ENCODE measurements at regions not wholly inside any gene's neighbourhood (a gene's known extent, or its start where the extent isn't known, plus 50 kb on each side); places are given as distances from the start of the nearest gene placed in this dataset.

DNA sequence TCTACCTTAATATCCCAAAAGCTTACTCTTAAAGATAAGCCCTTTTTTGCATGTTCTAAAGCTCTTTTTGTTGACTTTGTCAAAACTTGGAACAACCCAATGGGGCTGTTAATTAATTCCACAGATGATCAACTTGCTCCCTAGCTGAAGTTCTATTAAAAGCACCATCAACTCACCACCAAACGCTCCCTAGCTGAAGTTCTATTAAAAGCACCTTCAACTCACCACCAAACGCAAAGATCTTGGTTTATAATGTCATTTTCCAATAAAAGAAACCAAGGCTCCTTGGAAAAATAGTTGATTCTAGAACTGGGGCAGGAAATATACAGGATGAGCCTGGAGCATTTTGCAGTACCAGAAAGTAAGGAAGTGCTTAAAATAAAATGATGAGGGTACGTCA, 122.3 kb upstream of the STT3B start:
- in situ Hi-C loops (cut with HindIII; ENCODE audit: low pct_unique_long_range_greater_than_20kb, low sequenced_read_pairs): no loop called here
- DNase-seq (ENCODE audit: low read depth, low spot score): no peak

DNA sequence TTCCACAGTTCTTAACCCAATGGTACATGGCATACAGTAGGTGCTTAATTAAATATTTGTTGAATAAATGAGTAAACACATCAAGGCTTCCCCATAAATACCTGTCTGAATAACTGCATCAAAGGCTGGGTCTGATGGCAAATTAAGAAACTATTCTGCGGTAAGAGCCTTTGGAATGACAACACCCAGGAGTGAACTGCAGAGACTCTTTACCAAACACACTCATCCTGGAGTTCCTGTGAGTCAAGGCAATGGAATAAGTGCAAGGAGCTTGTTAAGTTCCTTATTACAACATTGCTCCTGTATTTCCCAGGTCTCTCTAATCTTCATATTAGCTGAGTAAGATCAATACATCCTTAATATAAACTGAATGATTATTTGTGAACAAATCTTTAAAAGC, 119.9 kb upstream of the STT3B start:
- DNase-seq (ENCODE audit: low read depth, low spot score): no peak
- in situ Hi-C loops (cut with HindIII; ENCODE audit: low pct_unique_long_range_greater_than_20kb, low sequenced_read_pairs): no loop called here

DNA sequence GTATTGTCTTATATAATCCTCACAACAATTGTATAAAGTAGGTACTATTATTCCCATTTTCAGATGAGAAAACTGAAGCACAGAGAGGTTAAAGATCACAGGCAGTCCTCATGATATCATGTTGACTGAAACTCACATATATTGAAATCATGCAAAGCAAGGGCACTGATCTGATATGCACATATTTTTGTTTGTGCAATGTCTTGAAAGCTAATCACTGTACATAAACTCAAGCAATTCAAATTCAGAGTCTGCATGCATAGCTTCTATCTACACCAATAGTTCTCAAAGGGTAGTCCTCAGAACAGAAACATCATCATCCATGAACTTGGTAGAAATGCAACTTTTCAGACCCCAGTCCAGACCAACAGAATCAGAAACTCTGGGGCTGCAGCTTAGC, 119.2 kb upstream of the STT3B start:
- in situ Hi-C loops (cut with HindIII; ENCODE audit: low pct_unique_long_range_greater_than_20kb, low sequenced_read_pairs): no loop called here

DNA sequence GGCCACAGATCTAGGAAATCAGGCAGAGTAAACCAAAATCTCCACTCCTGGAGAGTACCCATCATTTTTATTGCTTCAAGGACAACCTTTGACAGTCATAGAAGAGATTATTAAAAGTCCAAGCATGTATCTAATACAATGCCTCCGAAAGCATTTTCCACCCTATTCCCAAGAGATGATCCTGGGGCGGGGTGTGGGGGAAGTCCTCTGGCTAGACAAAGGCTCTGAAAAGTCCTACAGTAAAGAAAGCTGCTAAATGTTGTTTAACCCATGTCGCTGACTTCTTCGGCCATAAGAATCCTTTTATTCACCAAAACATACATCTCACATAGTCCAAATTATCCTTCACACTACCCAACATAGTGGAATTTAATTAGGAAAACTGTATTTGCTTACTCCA, 115.7 kb upstream of the STT3B start:
- in situ Hi-C loops (cut with HindIII; ENCODE audit: low pct_unique_long_range_greater_than_20kb, low sequenced_read_pairs): no loop called here
- no peak for DNase-seq (ENCODE audit: low read depth, low spot score)

More for the DNA sequence above, 119.2 kb upstream of the STT3B start:
- no peak for DNase-seq (ENCODE audit: low read depth, low spot score)

DNA sequence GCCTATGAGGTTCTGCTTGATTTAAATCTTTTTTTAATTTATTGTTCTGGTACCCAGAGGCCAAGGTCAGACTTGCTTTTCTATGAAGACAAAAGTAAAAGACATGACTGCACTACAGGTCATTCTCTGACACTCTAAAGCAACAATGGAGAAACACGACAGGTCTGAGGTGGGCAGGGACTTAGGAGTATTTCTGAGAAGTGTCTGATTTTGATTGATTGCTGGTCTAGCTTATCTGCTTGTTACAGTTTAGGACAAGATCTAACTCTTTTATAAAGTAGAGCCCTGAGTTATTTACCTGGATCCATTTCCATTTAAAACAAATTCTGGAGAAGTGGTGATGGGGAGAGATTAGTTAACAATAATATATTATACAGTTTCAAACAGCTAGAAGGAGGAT, 115.2 kb upstream of the STT3B start:
- no peak for DNase-seq (ENCODE audit: low read depth, low spot score)
- in situ Hi-C loops (cut with HindIII; ENCODE audit: low pct_unique_long_range_greater_than_20kb, low sequenced_read_pairs): no loop called here

DNA sequence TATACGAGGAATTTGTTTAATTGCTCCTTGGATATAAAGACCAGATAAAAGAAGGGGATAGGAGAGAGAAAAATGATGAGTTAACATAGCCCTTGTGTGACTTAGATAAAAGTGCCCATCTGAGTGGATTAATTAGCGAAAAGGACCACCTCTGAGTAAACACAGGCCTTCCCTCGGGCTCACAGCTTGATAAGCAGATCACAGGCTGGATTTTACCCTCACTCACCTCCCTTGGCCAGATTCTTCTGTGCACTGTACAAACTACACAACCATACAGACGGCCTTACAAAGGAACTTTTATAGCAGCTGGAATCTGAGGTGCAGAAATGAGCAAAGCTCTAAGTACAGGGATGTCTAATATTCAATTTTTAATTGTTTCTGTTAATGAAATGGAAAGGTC, 112.4 kb upstream of the STT3B start:
- in situ Hi-C loops (cut with HindIII; ENCODE audit: low pct_unique_long_range_greater_than_20kb, low sequenced_read_pairs): no loop called here
- no peak for DNase-seq (ENCODE audit: low read depth, low spot score)

DNA sequence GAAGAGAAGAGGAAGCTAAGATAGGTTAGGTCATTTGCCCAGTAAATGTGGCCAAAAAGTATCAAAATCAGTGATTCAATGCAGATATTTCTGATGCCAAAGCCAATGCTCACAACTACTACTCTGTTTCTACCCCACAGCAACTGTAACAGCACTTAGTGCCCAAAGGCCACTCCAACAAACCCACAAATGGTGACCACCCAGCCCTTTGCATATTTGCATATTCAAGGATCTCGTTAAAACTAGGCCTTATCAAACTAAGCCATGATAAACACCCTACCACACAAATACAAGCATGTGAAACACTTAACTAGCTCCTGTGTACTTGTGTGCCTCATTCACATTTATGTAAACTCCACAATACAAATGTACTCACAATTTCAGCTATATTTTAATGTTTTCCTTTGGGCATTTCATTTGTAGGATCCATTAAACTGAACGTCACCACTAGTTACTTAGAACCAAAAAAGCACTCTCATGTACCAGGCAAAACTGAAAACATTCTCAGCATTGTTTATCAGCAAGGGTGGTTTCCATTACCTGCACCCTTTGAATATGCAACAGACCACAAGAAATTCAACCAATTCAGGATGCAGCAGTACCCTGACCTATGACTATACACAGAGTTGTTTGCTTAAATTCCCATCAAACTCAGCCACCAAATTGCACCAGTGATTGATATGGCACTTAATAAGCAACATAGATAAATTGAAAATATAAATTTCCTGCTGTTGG, 111.2 kb upstream of the STT3B start:
- in situ Hi-C loops (cut with HindIII; ENCODE audit: low pct_unique_long_range_greater_than_20kb, low sequenced_read_pairs): no loop called here
- DNase-seq (ENCODE audit: low read depth, low spot score): no peak

DNA sequence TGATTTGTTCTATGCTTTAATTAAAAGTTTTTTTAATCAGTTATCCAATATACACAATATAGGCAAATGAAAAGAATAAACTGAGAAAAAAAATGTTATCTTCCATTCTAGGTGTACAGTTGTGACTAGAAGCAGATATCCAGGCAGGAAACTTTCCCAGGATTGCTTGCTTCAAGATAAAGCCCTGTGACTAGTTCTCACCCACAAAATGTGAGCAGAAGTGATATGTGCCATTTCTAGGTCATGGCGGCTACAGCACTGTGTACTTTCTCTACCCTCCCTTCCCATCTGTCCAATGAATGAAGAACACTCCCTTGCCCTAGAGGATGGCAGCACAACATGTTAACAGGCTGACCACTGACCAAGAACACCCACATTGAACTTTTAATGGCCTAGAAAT, 110.5 kb upstream of the STT3B start:
- in situ Hi-C loops (cut with HindIII; ENCODE audit: low pct_unique_long_range_greater_than_20kb, low sequenced_read_pairs): no loop called here
- DNase-seq (ENCODE audit: low read depth, low spot score): no peak

DNA sequence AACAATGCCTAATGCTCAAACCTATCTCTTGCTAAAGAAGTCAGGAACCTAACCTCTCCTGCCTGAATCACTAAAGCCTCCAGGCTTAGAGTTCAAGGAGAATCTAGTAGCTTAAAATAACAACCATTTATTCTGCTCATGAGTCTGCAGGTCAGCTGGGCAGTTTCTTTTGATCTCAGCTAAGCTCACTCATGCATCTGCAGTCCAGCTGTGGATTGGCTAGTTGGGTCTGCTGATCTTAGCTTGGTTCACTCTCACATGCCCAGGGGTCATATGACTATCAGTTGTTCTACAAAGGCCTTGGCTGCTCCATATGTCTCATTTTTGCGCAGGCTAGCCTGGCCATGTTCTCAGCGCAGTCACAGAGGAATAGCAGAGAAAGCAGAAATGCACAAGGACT, 109.2 kb upstream of the STT3B start:
- in situ Hi-C loops (cut with HindIII; ENCODE audit: low pct_unique_long_range_greater_than_20kb, low sequenced_read_pairs): no loop called here
- peak; percentile 91 for DNase-seq (ENCODE audit: low read depth, low spot score)

DNA sequence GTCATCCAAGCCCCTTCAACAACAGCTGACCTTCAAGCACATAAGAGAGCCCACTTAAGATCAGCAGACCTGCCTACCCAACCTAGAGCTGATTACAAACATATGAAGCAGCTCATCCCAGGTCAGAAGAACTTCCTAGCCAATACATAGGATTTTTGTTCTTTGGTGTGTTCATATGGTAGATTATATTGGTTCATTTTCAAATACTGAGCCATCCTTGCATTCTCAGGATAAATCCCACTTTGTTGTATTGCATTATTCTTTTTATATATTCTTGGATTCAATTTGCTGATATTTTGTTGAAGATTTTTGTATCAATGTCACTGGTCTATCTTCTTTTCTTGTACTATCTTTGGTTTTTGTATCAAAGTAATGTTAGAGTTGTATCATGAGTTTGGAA, 107.3 kb upstream of the STT3B start:
- in situ Hi-C loops (cut with HindIII; ENCODE audit: low pct_unique_long_range_greater_than_20kb, low sequenced_read_pairs): no loop called here
- no peak for DNase-seq (ENCODE audit: low read depth, low spot score)

DNA sequence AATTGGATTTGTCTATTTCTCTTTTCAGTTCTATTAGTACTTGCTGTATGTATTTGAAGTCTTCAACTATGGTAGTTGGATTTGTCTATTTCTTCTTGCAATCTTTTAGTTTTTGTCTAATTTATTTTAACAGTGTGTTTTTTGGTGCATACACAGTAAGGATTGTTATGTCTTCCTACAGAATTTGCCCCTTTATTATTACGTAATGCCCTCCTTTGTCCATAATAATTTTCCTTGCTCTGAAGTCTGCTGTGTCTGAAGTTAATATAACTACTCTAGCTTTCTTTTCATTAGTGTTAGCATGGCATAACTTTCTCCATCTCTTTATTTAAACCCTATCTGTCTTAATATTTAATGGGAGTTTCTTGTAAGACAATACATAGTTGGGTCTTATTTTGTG, 105.1 kb upstream of the STT3B start:
- in situ Hi-C loops (cut with HindIII; ENCODE audit: low pct_unique_long_range_greater_than_20kb, low sequenced_read_pairs): no loop called here

DNA sequence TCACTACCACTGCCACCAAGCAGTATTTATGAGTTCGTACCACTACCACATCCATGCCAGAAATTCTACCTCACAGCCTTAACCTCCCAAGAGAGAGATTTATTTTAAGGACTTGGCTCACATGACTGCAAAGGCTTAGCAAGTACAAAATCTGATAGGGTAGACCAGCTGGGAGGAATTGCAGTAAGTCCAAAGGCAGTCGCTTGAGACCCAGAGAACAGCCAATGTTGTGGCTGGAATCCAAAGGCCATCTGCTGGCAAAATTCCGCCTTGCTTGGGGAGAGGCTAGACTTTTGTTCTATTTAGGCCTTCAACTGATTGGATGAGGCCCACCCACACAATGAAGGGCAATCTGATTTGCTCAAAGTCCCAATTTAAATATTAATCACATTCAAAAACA, 101.4 kb upstream of the STT3B start:
- in situ Hi-C loops (cut with HindIII; ENCODE audit: low pct_unique_long_range_greater_than_20kb, low sequenced_read_pairs): no loop called here

More for the DNA sequence above, 105.1 kb upstream of the STT3B start:
- DNase-seq (ENCODE audit: low read depth, low spot score): no peak

DNA sequence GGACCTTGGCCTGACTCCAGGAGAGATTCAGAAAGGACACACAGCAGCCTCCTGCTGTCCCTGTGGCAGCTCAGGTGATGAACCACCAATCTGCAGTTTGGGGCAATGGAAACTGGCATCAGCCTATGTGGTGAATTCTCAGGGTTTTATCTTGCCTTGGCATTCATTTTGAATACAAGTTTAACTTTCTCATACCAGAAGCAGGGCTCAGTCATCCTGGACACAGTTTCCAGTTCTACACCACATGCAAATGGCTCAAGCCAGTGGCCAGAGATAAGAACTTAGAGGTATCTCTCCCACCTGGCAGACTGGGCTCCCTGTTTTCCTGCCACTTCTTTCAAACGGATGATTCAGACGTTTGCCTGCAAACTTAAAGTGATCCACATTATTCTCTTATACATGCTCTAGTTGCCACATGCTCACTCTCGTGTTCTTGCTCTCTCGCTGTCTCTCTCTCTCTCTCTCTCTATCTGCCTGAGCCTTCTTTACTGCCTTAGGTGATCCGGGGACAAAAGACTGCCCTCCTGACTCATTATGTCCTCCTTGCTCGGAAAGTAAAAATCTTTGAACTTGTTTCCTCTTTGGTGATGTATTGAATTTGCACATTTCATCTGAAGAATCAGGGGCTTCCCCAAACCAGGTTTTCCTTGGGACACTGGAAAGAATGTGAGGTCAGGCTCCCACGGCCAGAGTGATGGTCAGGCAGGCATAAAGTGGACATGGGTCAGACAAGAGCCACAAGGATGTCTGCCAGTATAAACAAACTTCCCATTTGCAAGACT, 99.6 kb upstream of the STT3B start:
- in situ Hi-C loops (cut with HindIII; ENCODE audit: low pct_unique_long_range_greater_than_20kb, low sequenced_read_pairs): no loop called here
- no peak for DNase-seq (ENCODE audit: low read depth, low spot score)

More for the DNA sequence above, 101.4 kb upstream of the STT3B start:
- peak; percentile 13 for DNase-seq (ENCODE audit: low read depth, low spot score)

DNA sequence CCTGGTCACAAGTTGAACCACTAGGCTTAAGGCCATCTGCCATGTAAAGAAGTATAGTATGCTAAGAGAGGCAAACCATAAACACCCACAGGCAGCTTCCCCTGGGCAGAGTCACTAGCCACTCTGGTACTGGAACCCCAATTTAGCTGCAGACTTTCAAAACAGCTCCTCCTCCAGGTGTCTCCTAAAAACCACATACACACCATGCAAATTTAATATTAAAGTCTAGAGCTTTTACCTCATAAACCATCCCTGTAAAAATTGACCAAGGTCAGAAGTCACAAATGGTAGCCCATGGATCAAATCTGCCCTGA, 99.1 kb upstream of the STT3B start:
- DNase-seq (ENCODE audit: low read depth, low spot score): no peak
- in situ Hi-C loops (cut with HindIII; ENCODE audit: low pct_unique_long_range_greater_than_20kb, low sequenced_read_pairs): no loop called here

DNA sequence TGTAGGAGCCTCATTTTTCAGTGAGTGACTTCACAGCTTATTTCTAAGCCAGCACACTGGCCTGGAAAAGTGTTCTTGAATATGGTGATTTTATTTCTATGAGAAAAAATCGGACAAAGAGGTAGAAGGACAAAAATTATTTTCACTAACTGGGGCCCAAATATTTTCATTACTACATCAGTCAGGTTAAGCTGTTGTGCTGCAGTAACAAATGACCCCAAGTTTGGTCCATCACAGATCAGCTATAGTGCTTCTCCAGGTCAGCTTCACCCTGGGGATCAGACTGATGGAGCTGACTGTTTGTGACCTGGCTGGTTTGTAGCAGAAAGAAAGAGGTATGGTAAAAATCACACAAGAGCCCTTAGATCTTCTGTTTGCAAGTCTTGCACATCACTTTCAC, 97.9 kb upstream of the STT3B start:
- in situ Hi-C loops (cut with HindIII; ENCODE audit: low pct_unique_long_range_greater_than_20kb, low sequenced_read_pairs): no loop called here
- DNase-seq (ENCODE audit: low read depth, low spot score): no peak

DNA sequence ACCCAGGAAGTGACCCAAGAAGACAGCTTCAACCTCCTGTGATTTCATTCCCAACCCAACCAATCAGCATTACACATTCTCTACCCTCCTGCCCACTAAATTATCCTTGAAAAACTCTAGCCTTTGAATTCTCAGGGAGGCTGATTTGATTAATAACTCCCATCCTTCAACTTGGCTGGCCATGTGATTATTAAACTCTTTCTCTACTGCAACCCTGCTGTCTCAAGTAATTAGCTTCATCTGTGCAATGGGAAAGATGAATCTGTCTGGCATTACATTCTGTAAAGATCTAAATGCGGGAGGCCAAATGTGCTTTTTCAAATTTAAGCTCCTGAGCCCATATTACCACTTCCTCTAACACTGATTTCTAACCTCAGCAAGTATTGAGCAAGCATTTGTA, 95.9 kb upstream of the STT3B start:
- in situ Hi-C loops (cut with HindIII; ENCODE audit: low pct_unique_long_range_greater_than_20kb, low sequenced_read_pairs): no loop called here
- no peak for DNase-seq (ENCODE audit: low read depth, low spot score)

DNA sequence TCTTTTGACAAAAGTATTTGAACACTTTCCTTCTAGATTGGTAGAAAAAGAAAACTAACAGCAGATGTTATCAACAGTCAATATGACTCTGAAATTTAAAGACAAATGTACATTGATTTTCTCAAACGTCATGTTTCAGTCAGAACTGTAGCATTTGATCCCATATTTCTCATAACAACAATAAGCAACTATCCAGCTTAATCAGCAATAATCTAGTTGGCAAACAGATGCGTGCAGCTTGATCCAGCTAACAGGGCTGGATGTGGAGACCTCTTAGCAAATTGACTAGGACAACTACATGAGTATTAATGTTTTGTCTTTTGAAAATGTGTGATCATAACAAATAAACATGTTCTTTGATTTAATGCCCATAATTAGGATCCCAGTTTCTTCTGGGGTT, 94.0 kb upstream of the STT3B start:
- in situ Hi-C loops (cut with HindIII; ENCODE audit: low pct_unique_long_range_greater_than_20kb, low sequenced_read_pairs): no loop called here
- no peak for DNase-seq (ENCODE audit: low read depth, low spot score)

DNA sequence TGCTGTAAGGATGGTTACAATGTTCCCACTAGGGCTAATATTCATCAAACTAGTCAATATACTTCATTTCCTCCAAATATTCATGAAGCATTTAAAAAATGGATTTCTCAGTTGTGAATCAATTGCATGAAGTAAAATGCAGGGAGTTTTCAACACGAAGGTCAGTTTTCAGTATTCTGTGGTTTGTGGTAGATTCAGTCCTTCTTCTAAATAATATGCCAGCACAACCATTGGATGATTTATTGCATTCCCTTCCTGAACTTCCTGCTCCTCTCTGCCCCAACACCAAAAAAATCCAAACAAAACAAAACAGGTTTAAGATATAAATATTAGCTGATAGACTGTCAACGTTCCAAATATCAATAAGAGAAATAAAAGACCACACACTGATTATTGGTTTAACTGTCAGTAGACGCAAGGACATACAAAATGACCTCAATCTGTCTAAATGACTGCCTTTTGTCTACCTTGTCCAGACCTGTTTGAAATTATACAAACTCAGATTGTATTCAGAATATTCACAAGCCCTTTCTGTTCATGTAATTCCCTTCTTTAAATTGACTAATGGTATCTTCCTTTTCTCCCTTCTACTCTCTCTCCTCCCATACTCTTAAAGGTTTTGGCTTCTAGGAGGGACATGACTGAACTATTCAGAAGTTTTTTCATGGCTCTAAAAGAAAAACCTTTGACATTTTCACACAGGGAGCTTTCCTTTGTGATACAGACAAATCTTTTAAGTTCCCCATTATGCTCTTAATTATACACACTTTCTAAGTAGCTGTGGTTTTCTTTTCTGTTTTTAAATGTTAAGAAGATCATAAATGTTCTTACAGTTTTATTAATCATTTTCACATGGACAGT, 92.6 kb upstream of the STT3B start:
- in situ Hi-C loops (cut with HindIII; ENCODE audit: low pct_unique_long_range_greater_than_20kb, low sequenced_read_pairs): no loop called here
- DNase-seq (ENCODE audit: low read depth, low spot score): no peak

DNA sequence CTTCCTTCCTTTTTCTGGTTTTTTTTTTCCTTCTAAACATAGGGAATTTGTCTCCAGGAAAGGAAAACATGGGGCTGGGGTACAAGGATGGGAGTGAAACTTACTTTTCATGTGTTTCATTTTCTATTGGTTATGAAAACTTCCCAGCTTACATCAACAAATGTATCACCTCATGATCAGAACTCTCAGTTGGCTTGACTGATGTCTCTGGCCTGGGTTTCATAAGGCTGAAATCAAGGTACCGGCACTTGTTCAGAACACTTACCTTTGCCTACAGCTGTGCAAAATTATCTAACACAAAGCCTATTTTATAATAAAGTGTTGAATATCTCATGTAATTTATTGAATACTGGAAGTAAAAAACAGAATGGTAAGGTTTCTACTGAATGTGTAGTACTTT, 91.8 kb upstream of the STT3B start:
- in situ Hi-C loops (cut with HindIII; ENCODE audit: low pct_unique_long_range_greater_than_20kb, low sequenced_read_pairs): no loop called here
- no peak for DNase-seq (ENCODE audit: low read depth, low spot score)
